ENCODE measurements at regions not wholly inside any gene's neighbourhood (a gene's known extent, or its start where the extent isn't known, plus 50 kb on each side); places are given as distances from the start of the nearest gene placed in this dataset.
A peak's percentile ranks its signal among the peaks of the same experiment; 100 is the strongest.

DNA sequence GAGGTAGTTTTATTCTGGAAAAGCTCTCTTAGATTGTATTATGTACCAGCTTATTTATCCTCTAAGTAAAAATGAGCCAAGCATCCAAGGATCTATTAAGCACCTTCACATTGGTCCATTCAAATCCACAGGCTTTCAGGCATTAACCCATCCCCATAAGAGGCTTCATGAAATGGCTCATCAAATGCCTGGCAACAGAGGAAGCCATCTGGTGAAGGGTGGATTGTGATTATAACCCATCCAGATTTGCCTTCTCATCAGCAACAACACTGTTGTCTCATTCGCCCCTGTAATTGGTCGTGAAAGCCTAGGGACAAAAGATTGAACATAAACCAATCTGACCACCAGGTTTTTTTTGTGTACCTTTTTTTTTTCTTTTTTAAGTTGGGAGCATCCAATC lies 134.3 kb upstream of the TACR1 start:
- intact Hi-C loops (cut with DNase I), result no loop called here
- WGBS, result 80% methylated on average over 2 of the region's 2 CpGs
- H3K36me3 ChIP-seq, result no peaks in the 10 kb centered on the region
- no peaks in the 10 kb centered on the region for H3K27me3 ChIP-seq
- H3K4me1 ChIP-seq, result no peaks in the 10 kb centered on the region
- TF ChIP-seq, protein P1, sequence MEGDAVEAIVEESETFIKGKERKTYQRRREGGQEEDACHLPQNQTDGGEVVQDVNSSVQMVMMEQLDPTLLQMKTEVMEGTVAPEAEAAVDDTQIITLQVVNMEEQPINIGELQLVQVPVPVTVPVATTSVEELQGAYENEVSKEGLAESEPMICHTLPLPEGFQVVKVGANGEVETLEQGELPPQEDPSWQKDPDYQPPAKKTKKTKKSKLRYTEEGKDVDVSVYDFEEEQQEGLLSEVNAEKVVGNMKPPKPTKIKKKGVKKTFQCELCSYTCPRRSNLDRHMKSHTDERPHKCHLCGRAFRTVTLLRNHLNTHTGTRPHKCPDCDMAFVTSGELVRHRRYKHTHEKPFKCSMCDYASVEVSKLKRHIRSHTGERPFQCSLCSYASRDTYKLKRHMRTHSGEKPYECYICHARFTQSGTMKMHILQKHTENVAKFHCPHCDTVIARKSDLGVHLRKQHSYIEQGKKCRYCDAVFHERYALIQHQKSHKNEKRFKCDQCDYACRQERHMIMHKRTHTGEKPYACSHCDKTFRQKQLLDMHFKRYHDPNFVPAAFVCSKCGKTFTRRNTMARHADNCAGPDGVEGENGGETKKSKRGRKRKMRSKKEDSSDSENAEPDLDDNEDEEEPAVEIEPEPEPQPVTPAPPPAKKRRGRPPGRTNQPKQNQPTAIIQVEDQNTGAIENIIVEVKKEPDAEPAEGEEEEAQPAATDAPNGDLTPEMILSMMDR (IDR thresholded peaks at IDR 0.05), result no peak
- TF ChIP-seq POLR2A (IDR thresholded peaks at IDR 0.05; ENCODE audit: low read depth), result no peak
- TF ChIP-seq EP300 (IDR thresholded peaks at IDR 0.05), result no peak
- no peak for TF ChIP-seq POLR2AphosphoS5 (IDR thresholded peaks at IDR 0.05)
- H3K4me3 ChIP-seq, result no peak overlapping the region
- H3K27ac ChIP-seq (replicated peaks in 1 of 4), result no peak overlapping the region
- DNase-seq (ENCODE audit: extremely low spot score), result no peak
- no peaks in the 10 kb centered on the region for H3K9me3 ChIP-seq

- 82% methylated on average over 7 of the region's 7 CpGs for WGBS
- peak; percentile 68 for DNase-seq (ENCODE audit: extremely low spot score)
These were observed 128.8 kb upstream of the TACR1 start for GRCh38 chr2:75328156-75328555.

DNA sequence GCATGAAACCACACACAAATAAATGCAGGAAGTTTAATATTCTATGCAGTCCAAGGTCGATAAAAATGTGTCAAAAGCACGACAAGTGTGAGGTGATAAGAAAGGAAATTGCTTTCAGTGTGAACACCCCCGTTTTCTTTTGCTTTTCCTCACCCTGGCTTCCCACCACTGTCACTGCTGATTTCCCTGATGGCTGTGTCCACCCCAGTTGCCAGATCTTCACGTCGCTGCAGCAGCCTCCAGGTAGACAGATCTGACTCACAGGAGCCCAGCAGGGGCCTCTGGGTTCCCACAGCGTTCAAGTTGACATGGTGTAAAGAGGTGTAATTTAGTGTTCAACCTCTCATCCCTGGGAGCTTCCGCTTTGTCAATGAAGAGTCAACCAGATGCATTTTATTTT lies 128.0 kb upstream of the TACR1 start:
- Histone ChIP-seq H3K36me3 (no peaks in the 10 kb centered on the region), H3K27me3 (no peaks in the 10 kb centered on the region), H3K27ac (replicated peaks in 1 of 4) (no peak overlapping the region), H3K9me3 (no peaks in the 10 kb centered on the region), H3K4me3 (no peak overlapping the region), H3K4me1 (no peaks in the 10 kb centered on the region)
- 58% methylated on average over 7 of the region's 7 CpGs for WGBS
- DNase-seq (ENCODE audit: extremely low spot score), result peak; percentile 42
- intact Hi-C loops (cut with DNase I), result no loop called here
- TF ChIP-seq, protein P1 (IDR thresholded peaks at IDR 0.05), result no peak
- TF ChIP-seq POLR2A (IDR thresholded peaks at IDR 0.05; ENCODE audit: low read depth) (no peak), POLR2AphosphoS5 (IDR thresholded peaks at IDR 0.05) (no peak), EP300 (IDR thresholded peaks at IDR 0.05) (no peak)

More at GRCh38 chr2:75328156-75328555, 128.8 kb upstream of the TACR1 start:
- Histone ChIP-seq H3K4me3 (no peak overlapping the region), H3K4me1 (no peaks in the 10 kb centered on the region), H3K36me3 (no peaks in the 10 kb centered on the region), H3K27ac (replicated peaks in 1 of 4) (no peak overlapping the region), H3K27me3 (no peaks in the 10 kb centered on the region), H3K9me3 (no peaks in the 10 kb centered on the region)
- no peak for TF ChIP-seq POLR2AphosphoS5 (IDR thresholded peaks at IDR 0.05)
- intact Hi-C loops (cut with DNase I), result no loop called here

DNA sequence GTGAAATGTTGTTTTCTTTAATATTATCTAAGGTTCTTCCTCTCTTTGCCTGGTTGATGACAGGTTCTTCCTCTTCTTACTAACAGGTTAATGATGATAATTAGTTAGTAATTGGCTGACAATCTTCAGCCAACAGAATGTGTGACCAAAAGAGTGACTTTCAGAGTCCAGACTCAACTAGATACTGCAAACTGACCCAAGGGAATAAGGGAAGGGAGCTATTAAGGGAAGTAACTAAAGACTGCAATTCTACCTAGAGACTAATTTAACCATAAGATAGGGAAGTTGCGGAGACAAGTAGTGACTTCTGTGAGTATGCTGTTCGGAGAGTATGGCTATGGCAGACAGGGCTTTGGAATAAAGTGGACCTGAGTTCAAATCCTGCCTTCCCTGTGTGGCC lies 127.3 kb upstream of the TACR1 start:
- Histone ChIP-seq H3K4me1 (no peaks in the 10 kb centered on the region), H3K36me3 (no peaks in the 10 kb centered on the region), H3K4me3 (no peak overlapping the region), H3K27ac (replicated peaks in 1 of 4) (no peak overlapping the region), H3K27me3 (no peaks in the 10 kb centered on the region), H3K9me3 (no peaks in the 10 kb centered on the region)
- TF ChIP-seq POLR2AphosphoS5 (IDR thresholded peaks at IDR 0.05), result no peak
- TF ChIP-seq EP300 (IDR thresholded peaks at IDR 0.05), result no peak
- TF ChIP-seq, protein P1 (IDR thresholded peaks at IDR 0.05), result no peak
- TF ChIP-seq POLR2A (IDR thresholded peaks at IDR 0.05; ENCODE audit: low read depth), result no peak
- 92% methylated on average over 2 of the region's 2 CpGs for WGBS
- intact Hi-C loops (cut with DNase I), result no loop called here
- peak; percentile 34 for DNase-seq (ENCODE audit: extremely low spot score)

DNA sequence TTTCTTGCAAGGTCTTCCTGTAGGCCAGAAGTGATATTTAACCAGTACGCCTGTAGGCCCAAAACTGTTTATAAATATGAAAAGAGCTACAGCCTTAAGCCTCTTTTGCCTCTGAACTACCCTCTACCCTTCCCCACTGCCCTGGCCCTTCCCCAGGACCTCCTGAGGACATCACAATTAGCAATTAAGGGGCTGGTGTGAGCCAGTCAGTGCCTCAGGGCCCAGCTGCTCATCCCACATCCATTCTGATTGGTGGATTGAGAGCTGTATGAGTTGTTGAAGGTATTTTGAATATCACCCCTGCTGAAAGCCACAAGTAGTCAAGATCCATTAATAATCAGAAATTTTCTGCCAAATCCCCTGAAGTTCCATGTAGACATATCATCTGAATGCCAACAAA lies 126.3 kb upstream of the TACR1 start:
- Histone ChIP-seq H3K4me1 (no peaks in the 10 kb centered on the region), H3K4me3 (no peak overlapping the region), H3K9me3 (no peaks in the 10 kb centered on the region), H3K27me3 (no peaks in the 10 kb centered on the region), H3K36me3 (no peaks in the 10 kb centered on the region), H3K27ac (replicated peaks in 1 of 4) (no peak overlapping the region)
- TF ChIP-seq EP300 (IDR thresholded peaks at IDR 0.05), result no peak
- TF ChIP-seq POLR2AphosphoS5 (IDR thresholded peaks at IDR 0.05), result no peak
- TF ChIP-seq, protein P1 (IDR thresholded peaks at IDR 0.05), result no peak
- no peak for TF ChIP-seq POLR2A (IDR thresholded peaks at IDR 0.05; ENCODE audit: low read depth)
- intact Hi-C loops (cut with DNase I), result no loop called here
- WGBS, result 88% methylated on average over 1 of the region's 1 CpG
- DNase-seq (ENCODE audit: extremely low spot score), result no peak

All from esophagus muscularis mucosa (tissue), 4 donors.